ENCODE measurements at regions not wholly inside any gene's neighbourhood (a gene's known extent, or its start where the extent isn't known, plus 50 kb on each side); places are given as distances from the start of the nearest gene placed in this dataset.

DNA sequence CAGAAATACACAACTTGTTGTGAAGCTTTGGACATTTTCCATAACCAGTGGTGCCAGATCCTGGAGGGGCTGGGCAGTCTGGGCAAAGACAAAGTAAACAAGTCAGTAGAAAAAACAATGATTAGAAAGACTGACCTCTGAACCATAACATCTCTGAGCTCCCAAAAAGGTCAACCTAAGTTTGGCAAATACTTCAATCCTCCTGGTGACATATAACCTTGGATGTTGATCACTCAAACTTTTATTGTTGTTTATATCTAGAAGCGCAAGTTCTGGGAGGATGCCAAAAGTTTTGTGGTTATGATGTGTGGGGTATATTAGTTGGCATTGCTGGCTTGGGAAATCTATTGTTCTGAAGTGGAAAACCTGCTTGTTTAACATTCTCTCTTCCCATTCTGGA is 257.7 kb downstream of the DIPK2A start:
- DNase-seq (ENCODE audit: low spot score) = no peak

- DNase-seq (ENCODE audit: low spot score) = no peak
Observed at GRCh38 chr3:144229953-144230352, 258.3 kb downstream of the DIPK2A start.

DNA sequence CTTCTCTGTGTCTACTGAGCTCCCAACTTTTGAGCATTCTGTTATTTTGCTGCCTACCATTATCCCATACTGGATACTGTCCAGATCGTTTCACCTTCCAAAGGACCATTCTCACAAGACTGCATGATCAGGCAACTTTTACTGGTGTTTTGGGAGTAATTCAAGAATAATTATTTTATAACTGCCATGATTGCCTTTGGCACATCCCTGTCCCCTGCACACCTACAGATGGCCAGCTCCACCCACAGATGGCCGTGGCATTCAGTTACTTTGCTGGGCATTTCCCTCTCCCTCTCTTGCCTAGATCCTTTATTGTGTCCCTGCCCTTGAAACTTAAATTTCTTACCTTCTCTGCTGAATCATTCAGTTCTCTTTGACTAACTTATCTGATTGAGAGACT is 263.9 kb downstream of the DIPK2A start:
- DNase-seq (ENCODE audit: low spot score) = no peak

DNA sequence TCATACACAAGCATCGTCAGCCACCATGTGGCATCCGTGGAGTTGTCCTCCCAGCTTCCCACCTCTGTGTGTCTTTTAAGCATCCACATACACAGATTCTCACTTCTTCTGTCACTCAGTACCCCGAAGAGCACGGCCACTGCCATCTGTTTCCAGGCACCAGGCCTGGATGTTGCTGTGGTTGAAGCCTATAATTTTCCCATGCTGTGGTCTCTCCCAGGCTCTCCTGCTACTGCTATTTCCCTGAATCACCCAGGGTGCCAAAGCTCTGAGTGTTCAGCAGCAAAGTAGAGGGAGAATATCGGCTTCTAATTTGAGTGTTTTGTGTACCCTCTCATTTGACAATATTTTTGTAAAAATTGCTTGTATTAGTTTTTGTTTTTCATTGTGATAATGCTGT is 265.7 kb downstream of the DIPK2A start:
- no peak for DNase-seq (ENCODE audit: low spot score)

DNA sequence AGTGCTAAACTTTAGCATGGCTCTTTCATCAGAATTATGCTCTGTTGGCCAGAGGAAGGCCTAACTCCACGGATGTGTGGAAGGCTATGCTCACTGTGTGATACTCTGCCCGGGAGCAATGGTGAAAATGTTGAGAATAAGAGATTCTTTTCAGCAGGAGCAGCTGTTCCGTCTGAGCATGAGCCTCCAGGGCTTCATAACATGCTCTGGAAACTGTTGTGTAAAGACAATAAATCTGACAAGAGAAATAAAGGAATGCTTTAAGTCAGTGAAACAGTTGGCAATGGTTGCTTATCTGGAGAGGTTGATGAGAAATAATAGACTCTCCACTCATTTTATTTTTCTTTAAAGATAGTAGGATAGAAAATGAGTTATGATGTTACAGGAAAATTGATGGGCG is 269.8 kb downstream of the DIPK2A start:
- no peak for DNase-seq (ENCODE audit: low spot score)

- DNase-seq (ENCODE audit: low spot score) = no peak
Observed at GRCh38 chr3:144242747-144243146, 271.1 kb downstream of the DIPK2A start.

- no peak for DNase-seq (ENCODE audit: low spot score)
Observed at GRCh38 chr3:144244662-144245061, 273.0 kb downstream of the DIPK2A start.

GRCh38 chr3:144252896-144253295 is 281.3 kb downstream of the DIPK2A start:
- DNase-seq (ENCODE audit: low spot score) = no peak

DNA sequence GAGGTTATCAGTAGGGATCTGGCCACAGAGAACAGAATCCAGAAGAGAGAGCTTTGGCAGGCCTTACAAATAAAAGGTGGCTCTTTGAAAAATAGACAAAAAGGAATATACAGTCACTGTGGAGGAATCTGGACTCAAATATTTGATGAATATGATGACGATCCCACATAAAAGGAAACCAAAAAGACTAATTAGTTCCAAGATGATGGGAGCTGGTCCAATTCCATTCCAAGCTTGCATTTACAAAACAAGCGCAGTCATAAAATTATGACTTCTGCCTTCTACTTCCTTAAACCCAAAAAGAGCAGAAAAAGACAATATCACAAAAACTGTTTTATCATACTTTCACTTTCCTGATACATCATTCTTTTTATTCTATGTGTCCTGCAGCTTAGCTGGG is 285.8 kb downstream of the DIPK2A start:
- no peak for DNase-seq (ENCODE audit: low spot score)

GRCh38 chr3:144259267-144259666 is 287.6 kb downstream of the DIPK2A start:
- DNase-seq (ENCODE audit: low spot score) = no peak

DNA sequence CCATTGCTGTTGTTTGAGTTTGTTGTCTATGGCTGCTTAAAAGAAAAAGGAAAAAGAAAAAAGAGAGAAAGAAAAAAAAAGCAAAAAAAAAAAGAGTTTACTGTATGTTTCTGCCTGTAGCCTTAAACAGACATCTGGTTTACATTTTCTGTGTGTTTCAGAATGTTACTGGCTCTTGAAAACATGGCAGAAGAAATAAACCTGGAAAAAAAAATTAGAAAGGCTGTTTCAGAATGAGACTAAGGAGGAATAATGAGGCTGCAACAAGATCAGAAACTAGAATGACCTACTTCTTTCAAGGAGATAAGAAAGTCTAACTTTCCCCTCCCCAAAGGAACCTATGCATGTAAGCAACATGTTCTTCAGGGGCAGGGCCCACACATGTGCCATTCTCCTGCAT is 292.1 kb downstream of the DIPK2A start:
- no peak for DNase-seq (ENCODE audit: low spot score)

DNA sequence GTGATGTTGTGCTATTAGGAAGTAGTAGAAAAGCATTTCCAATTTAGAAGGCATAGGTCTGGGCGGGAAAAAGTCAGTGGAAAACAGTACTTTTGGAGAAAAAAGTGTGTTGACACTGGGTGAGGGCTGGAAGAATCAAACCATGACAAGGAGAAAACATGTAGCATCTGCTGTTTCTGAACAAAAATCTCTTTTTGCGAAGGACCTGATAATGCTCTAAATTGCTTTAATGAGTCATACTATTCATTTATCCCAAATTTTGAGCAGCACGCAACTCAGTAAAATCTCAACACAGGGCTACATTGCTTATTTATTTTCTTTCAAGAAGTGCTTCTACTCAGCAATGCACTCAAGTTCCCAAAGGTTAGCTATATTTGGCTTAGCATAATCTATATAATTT is 292.7 kb downstream of the DIPK2A start:
- DNase-seq (ENCODE audit: low spot score) = no peak

DNA sequence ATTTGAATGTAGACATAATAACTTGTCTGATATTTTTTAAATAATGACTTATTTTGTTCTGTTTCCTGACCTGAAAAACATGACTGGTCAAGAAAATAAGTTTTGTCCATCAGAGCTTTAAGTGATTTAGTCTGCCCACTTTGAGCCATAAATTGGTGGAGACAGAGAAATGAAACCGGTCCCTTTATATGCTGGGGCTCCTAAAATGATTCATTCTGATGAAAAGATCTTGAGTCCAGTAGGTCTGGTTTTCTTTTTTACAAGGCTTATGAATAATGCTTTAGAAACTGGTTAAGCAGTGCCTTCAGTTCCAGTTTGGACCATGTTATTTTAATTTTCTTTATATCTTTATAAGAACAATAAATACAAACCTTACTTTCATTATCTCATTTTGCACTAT is 293.2 kb downstream of the DIPK2A start:
- no peak for DNase-seq (ENCODE audit: low spot score)

GRCh38 chr3:144265542-144266100 is 294.0 kb downstream of the DIPK2A start:
- DNase-seq (ENCODE audit: low spot score) = no peak

GRCh38 chr3:144270100-144270499 is 298.5 kb downstream of the DIPK2A start:
- DNase-seq (ENCODE audit: low spot score) = no peak

- no peak for DNase-seq (ENCODE audit: low spot score)
Observed at GRCh38 chr3:144272680-144273079, 301.1 kb downstream of the DIPK2A start.

GRCh38 chr3:144273601-144274000 is 302.0 kb downstream of the DIPK2A start:
- DNase-seq (ENCODE audit: low spot score) = no peak

DNA sequence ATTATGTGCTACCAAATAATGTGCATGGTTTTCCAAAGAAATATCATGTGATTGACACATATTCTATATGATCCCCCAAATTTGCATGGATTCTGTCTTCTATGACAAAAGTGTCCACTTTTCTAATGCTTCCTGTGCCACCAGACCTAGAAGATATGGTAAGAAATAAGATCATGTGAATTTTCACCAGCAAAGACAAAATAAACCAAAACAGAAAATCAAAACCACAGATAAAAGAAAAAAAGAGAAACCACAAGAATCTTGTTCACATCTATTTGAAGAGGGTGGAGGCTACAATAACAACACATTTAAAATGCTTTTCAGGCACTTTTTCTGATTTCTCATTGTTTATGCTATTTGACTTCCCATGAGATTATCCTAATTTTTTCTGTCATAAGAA is 303.4 kb downstream of the DIPK2A start:
- no peak for DNase-seq (ENCODE audit: low spot score)

GRCh38 chr3:144282313-144282712 is 310.7 kb downstream of the DIPK2A start:
- DNase-seq (ENCODE audit: low spot score) = no peak

GRCh38 chr3:144286235-144286910 is 314.8 kb downstream of the DIPK2A start:
- no peak for DNase-seq (ENCODE audit: low spot score)

DNA sequence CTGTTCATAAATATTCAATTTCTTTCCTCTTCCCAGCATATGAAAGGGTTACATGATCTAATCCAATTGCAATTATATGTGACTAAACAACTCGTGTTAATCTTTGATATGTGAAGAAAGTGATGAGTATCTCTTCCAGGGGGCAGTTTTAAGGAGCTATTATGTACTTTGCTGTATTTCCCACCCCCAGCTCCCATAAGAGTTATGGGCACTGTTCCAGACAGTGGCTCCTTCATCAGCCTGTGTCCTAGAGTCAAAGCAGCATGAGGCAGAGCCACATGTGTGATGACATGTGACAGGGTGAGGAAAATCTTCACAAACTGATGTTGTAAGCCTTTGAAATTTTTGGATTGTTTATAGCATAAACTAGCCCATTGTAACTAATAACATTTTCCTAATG is 315.4 kb downstream of the DIPK2A start:
- no peak for DNase-seq (ENCODE audit: low spot score)

DNA sequence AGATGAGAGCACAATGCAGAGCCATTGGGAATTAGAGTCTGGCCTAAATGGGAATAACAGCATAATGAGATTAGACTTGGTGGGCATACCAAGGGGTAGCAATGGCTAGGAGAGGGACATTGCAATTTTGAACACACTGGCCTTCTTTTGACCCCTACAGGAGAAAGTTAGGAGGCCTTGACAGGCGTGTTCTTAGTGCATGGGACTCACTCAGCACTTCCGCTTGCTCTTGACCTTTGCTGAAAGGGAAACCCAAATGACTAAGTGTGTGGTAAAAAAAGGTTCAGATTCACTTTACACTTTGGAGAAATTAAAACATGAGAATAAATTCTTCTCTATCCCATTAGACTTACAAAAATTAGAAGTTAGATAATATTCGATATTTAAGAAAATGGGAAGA is 317.4 kb downstream of the DIPK2A start:
- no peak for DNase-seq (ENCODE audit: low spot score)

DNA sequence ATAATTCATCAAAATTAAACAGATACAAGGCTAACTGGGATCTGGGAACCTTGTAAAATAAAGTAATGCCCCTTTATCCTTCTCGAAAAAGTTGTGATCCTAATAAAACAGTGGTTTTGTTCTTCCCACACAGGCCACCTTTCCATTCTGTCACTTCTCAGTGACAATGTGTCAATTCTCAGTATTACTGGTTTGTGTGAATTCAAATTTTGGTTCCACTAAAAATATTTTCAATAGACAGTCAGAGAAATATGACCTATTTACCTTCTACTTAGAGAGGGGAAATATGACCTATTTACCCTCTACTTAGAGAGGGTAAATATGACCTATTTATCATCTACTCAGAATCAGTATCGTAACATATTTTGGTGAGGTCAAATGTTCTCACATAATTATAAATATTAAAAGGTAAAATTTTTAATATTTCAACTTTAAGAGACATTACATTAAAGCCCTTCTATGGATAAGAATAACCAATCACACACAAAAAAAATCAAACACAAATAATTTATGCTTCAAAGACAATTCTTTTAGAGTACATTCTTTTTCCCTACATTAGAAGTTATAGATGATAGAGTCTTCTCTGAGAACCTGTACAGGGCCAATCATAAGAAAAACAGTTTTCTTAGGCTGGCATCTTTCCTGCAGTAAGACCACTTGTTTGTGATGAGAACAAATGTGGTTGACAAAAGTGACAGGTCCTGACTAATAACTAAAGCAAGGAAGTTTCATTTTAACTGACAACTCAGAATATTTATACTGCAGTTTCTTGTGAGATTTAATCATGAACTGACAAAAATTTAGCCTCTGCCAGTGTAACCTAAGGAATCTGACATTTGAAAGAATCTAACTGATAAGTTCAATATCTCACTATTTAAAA is 323.3 kb downstream of the DIPK2A start:
- no peak for DNase-seq (ENCODE audit: low spot score)

Data from SW480 (cell line).